Right kidney (tissue), 1 donor: ENCODE measurements at regions not wholly inside any gene's neighbourhood (a gene's known extent, or its start where the extent isn't known, plus 50 kb on each side); places are given as distances from the start of the nearest gene placed in this dataset.
"Not testable (repeated sequence)": the region's sequence is repeated elsewhere in the genome, so short reads cannot be mapped to it uniquely, and the experiment has no call there.

ENCODE experiments used
- DNase-seq: peaks from one replicate; pipeline ENCODE4 v3.0.0-alpha.2; 2016

DNA sequence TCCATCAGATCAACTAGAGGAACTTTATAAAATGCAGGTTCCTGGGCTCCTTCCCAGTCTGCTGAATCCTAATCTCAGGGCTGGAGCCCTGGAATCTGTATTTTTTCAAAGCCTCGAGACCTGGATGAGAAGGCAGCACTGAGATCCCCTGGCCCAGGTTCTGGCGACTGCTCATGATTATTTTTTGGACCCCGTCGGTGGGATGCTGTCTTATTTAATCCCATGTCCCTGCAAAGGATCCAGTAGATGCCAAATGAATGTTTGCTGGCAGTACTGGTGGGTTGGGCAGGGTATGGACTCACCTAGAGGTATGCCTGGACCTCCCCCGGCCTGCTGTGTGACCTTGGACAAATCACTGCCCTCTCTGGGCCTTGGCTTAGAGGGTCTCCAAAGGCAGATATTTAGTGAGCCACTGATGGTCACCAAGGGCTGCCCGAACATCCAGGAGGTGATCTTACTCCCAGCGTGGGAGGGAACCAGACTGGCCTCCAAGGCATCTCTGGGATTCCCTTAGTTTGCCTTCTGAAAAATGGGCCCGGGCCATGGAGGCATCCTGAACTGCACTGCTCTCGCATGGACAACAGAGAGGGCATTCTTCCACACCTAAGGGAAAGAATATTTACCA lies 91.6 kb upstream of the RUNX3 start:
- no peak for DNase-seq

DNA sequence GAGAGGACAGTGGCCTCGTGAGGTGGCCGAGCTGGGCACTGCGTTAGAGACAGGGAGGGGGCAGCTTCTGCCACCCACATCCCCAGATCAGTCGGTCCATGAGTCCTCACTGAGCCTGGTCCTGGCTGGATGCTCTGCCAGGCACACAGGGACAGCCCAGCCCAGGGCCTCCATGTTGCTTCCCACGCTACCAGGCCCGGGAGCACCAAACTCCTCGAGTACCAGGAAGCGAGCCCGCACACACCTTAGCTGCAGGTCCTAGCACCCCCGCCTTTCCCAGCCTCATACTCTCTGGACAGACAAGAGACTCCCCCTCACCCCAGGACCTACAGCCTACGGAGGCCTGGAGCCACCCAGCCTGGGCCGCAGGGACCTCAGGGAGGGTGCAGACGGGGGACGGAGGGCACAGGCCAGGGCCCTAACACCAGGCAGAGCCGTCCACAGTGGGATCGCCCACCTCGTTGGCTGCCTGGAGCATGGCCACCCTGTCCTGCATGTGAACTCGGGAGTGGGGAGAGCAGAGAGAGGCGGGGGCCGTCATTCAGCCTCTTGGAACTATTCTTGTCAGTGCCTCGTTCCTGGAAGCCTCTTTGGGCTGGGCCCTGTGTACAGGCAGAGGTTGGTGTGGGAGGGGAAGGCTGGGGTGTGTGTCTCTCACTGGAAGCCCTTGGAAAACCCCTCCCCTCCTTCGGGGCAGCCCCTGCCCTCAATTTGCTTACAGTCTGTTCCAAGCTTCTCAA lies 90.9 kb upstream of the RUNX3 start:
- DNase-seq = no peak

DNA sequence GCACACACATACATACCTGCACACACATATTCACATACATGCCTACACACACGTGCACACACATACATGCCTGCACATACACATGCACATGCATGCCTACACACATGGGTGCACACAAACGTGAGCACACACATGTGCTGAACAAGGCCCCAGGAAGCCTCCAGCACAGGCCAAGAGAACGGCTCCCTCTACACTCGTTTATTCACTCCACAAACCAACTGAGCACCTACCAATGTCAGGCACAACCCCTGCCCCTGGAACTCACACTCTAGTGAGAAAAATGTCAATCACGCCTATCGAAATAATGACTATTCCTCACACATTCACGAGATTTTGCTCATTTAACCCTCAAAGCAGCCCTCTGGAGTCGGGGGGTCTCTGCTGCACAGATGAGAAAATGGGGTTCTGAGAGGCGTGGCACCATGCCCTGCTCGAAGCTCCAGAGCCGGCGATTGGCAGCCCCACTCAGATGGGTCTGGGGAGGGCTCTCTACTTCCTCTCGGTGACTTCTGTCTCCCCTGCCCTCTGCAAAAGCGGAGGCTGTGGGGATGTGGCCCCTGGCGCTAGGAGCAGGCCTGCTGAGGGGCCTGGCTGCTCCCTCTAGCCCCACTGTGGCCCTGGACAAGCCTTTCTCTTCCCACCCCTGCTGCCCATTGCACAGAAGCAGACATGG lies 90.2 kb upstream of the RUNX3 start:
- DNase-seq = no peak

DNA sequence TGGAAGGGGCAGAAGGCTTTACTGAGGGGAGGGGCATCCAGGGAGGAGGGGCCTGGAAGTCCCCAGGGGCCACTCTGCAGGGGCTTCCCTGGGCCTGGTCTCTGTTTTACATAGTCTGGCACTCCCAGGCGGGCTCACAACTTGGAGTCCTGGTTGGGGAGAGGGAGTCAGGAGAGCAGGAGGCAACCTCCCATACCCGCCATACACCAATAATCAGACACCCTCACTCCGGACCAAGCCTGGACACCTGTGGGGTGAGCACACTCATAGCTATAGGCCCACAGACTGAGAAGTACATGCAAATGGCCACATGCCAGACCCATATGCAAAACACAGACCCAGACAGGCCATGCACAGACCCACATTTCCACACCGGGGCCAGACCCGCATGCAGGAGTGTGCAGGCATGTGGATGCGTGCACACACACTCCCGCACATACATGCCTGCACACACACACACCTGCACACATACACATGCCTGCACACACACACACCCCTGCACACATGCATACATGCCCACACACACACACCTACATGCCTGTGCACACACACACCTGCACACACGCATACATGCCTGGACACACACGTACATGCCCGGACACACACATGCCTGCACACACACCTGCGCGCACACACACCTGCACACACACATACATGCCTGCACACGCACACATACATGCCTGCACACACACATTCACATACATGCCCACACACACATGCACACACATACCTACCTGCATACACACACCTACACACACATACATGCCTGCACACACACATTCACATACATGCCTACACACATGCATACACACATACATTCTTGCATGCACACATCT lies 89.5 kb upstream of the RUNX3 start:
- DNase-seq = no peak

DNA sequence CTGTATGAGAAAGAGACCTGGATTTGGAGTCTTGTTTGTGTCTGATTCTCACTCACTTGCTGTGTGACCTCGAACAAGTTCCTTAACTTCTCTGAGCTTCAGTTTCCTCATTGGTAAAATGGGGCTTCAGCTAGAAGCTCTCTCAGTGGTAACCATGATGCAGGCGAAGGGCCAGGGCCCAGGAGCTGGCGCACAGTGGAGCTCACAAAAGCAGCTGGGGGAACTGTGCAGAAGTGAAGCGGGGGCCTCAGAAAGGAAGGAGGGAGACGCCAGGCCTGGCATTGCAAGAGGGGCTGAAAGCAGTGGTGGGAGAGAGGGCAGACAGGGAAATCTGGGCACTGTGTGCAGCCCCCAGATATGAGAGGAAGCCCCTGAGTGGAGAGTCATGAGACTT lies 88.9 kb upstream of the RUNX3 start:
- DNase-seq = no peak

DNA sequence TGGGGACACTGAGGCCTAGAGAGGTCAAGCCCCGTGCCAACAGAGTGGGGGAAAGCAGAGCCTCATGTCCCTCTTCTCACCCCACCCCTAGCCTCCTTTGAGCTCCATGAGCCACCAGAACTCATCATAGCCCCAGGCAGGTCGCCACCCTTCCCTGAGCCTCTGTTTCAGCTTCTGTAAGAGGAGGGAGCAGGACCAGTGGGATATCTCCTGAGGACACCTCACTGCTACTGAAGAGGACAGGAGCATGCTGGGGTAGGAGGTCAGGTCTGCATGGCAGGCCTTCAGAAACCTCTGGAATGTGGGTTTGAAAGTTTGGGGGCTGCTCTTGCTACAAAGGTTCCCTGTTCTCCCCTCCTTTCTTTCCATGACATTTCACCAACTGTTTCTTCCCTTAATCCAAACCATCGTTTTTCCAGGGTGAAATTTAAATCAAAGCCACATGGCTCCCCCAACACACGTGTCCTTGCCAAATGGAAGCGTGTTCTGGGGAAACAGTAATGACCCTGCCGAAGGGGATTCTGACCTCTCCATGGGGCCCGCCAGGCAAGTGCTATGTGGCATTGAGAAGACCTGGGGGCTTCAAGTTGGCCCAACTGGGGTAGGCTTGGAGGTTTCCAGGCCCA lies 88.1 kb upstream of the RUNX3 start:
- no peak for DNase-seq

DNA sequence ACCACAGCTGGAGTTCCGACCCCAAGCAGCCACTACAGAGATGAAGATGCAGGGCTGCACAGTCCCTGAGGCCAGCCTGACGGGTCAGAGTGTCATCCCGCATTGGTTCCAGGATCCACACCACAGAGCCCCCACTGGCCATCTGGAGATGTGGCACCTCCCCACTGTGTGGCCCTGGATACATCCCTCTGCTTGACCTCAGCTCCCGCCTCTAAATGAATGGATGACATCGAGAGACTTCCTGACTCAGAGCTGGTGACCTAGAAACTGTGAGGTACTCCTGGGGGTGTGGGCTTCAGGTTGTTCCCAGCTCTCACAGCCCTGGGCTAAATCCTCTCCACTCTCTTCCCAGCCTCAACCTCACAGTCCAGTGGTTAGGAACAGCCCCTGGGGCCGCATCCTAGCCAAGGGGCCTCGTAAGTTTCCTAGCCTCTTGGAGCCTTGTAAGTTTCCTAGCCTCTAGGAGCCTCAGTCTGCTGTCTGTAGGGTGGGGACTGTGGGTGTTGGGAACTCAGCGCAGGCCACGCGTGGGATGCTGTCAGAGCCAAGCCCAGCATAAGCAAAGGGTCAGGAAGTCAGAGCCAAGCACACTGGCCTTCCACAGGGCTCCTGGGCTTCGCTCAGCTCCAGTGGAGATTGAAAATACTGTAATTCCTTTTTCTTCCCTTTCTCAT lies 87.5 kb upstream of the RUNX3 start:
- DNase-seq = no peak

DNA sequence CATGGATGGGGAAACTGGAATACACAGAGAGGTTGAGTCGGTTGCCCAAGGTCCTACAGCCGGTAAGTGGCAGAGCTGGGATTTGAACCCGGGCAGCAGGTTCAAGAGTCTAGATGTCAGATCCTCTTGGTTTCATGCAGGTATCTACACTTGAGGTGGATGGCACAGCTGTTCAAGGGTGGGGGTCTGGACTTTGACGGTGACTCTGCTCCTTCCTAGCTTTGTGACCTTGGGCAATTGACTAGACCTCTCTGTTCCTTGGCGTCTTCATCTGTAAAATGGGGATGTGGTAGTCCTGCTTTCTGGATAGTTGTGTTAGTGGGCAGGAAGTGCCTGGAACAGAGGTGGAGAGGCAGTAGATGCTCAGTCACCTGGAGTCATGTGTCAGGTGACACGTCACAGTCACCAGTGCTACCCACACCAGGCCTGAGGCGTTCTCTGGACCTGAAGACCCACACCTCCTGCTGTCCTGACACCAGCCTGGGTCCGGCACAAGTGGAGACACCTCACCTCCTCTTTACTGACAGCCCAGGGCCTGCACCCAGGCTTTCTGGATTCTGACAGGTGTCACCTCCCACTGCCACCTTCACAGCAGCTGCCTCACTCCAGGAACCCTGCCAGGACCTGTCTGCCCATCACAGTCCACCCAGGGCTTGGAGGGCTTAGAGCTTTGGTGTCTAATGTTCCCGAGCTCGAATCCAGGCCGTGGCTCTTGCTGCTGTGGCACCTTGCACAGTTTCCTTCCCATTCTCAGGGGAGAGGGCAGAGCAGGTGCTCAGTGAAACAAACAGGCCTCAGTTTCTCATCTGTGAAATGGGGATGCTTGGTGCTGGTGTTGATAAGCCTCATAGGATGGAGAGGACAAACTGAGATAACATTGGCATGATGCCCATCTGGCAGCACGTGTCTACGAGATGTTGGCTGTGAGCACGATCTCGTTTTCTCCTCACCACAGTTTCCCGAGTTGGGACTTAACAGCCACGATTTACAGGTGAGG lies 83.2 kb upstream of the RUNX3 start:
- no peak for DNase-seq

DNA sequence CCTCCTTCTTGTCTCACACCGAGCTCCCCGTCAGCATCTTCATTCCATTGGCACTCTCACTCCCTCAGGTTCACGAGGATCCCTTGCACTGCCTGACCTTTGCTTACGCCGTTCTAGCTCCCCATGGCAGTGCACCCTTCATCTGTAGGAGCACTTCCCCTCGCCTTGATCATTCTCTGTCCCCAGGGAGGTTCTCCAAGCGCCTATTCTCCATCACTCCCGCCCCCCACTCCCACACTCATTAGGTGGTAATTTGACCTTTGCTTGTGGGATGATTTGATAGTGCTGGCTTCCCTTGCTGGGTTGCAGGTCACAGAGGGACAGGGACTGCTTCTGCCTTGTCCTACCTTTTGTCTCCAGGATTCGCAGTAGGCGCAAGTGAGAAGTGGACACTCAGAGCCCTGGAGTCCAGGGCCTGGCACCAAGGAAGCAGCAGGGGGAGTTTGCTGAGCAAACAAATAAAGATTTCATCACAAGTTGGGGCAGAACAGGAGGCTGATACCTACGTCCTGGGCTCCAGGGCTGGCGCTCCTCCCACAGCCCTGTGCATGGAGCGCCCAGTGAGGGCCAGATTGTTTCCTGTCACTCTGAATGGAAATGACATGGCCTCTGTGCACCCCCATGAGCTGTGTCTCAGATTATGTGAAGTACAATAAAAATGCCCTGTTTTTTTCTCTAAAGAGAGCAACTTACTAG lies 82.0 kb upstream of the RUNX3 start:
- DNase-seq = no peak

DNA sequence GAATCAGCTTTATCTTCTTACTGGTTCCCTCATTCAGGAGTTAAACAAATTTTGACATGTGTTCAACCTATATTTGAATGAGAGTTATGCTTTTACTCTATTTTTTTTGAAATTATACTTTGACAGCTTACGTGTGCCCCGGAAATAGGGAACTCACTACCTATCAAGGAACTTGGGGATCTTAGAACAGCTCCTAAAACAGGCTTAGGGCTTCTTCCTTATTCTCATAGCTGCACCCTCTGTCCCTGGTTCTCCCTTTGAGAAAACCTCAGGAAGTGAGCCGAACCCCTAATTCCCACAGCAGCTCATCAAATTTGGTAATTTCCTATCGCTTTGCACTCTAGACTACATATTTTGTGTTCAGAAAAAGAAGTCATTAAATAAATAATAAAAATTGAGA lies 81.2 kb upstream of the RUNX3 start:
- no peak for DNase-seq

DNA sequence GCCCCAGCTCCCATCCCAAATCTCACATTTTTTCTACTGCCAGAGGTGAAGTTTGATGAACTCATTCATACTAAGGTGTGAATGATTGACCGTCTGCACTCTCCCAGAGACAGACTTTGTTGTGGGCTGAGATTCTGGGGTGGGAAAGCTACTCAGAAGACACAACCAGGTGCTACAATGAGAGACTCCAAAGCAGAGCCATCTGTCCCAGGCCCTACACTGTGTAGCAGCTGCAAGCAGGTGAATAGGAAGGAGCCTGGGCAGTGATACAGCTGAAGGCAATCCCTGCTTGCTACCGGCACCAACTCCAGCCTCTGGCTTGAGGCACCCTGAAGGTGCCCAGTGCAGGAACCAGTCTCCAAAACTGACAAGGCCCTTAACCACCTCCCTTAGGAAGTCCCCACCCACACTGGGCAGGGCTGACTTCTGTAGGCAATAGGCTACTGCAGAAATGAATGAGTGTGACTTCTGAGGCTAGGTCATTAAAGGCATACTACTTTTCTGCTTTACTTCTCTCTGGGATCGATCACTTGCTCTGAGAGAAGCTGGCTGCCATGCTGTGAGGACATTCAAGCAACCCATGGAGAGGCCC lies 79.7 kb upstream of the RUNX3 start:
- DNase-seq = no peak

DNA sequence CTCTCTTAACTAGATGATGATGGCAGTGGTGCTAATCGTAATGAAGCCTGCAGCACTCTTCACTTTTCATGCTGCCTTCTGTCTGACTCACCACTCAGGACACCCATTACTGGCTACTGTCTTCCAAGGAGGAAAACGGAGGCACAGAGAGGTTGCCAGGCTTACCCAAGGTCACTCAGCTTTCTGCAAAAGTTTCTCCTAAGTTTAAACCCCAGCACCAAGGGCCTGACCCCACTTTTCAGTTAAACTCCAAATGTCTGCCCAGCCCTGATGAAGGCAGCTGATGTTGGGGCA lies 78.1 kb upstream of the RUNX3 start:
- DNase-seq = no peak

DNA sequence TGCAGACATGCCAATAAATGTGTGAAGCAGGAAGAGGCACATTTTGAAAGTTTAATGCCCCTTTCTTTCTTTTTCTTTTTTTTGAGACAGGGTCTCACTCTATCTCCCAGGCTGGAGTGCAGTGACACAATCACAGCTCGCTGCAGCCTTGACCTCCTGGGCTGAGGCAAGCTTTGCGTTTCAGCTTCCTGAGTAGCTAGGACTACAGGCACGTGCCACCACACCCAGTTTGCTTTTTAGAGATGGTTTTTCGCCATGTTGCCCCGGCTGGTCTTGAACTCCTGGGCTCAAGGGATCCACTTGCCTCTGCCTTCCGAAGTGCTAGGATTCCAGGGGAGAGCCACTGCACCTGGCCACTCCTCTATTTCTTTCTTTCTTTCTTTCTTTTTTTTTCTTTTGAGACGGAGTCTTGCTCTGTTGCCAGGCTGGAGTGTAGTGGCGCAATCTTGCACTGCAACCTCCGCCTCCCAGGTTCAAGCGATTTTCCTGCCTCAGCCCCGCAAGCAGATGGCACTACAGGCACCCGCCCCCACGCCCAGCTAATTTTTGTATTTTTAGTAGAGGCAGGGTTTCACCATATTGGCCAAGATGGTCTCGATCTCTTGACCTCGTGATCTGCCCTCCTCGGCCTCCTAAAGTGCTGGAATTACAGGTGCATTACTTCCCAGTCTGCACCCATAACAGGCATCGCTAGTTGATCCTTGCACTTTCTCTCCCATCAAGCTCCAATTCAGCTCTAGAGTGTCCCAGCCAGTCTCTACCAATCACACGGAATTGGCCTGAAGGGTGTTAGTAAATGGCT lies 77.5 kb upstream of the RUNX3 start:
- DNase-seq = not testable (repeated sequence)

DNA sequence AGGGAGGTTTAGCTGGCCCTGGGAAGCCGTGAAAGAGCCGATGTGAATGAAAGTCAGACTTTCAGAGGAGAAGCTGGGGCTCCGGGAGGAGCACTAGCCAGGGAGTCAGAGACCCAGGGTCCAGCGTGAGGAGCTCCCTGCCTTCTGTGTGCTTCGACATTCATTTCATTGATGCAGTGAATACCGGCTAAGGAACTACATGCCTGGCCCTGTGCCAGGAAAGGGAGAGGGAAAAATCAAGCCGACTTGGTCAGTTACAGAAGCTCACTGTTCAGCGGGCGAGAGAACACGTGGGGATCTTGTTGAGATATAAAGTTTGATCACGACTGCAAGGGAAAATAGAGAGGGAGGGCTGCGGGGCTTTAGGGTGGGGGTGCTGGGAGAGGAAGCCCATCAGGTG lies 76.7 kb upstream of the RUNX3 start:
- DNase-seq = peak; percentile 35

DNA sequence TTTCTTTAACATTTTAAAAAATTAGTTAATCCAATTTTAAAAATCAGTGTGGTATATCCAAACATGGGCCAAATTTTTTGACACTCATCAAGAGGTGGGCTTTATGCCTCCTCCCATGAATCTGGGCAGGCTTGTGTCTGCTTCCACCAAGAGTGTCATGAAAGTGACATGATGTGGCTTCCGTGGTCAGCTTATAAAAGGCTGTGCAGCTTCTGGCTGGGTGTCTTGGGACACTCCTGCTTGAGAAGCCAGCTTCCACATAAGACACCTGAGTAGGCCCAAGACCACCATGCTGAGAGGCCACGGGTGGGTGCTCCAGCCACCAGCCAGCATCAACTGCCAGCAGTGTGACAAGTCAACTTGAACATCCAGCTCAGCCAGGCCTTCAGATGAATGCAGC lies 74.3 kb upstream of the RUNX3 start:
- DNase-seq = no peak

DNA sequence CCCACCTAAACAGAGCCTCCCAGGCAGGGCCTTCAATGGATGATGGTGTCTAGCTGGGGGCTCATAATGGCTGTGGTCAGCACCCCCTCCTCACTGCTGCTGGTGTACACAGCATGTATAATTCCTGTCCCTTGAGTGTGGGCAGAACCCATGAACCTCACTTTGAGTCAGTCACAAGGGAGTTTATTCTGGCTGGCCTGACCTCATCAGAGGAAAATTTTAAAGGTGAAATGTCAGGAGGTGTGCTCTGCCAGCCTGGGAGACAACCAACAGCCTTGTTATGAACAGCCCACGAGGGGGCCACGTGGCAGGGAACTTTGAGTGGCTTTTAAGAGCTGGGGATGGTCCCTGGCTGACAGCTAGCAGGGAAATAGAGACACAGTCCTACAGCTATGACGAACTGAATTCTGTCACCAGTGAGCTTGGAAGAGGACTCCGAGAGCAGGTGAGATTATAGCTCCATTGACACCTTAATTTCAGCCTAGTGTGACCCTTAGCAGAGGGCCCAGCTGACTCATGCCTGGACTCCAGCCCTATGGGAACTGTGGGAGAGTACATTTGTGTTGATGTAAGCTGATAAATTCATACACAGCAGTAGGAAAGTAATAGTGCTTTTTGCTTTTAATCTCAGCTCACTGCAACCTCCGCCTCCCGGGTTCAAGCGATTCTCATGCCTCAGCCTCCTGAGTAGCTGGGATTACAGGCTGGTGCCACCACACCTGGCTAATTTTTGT lies 73.5 kb upstream of the RUNX3 start:
- DNase-seq = no peak

DNA sequence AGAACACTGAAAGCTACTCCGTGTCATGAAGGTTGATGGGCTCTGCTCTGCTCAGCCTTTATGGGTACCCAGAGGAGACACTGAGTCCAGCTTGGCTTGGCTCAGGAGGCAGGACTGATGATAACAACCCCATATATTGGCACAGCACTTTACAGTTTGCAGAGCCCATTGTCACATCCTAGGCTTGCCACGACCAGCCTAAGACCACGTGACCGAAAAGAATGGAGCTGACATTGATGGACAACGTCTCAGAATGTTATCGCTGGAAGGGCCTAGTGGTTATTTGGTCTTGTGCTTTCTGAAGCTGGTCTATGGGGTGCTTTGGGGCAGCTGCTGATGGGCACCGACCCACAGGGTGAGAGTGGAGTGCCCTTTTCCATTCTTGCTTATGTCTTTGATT lies 72.9 kb upstream of the RUNX3 start:
- DNase-seq = no peak
